Central memory CD8-positive, alpha-beta T cell (primary cell): ENCODE measurements at regions not wholly inside any gene's neighbourhood (a gene's known extent, or its start where the extent isn't known, plus 50 kb on each side); places are given as distances from the start of the nearest gene placed in this dataset.

Source experiments
- ATAC-seq: fragments of 150-1000 bp; cut with Tn5 transposase; replicated peaks from 2 replicates; pipeline ENCODE4 v1.10.0; 2022; ENCODE audit warnings: mild to moderate bottlenecking, moderate FRiP score, moderate number of reproducible peaks; ENCODE audit not compliant: poor library complexity, severe bottlenecking; ENCODE audit errors: extremely low read depth
- DNase-seq, 2 donors: peaks; one replicate each; pipeline ENCODE4 v3.0.0; 2021; ENCODE audit warnings: low spot score in 2 of 2
- H3K27ac Mint-ChIP-seq: one replicate; pipeline ENCODE4 v1.8.0; 2022; ENCODE audit warnings: low read depth, mild to moderate bottlenecking, moderate library complexity, mixed read lengths
- H3K27me3 Mint-ChIP-seq: one replicate; pipeline ENCODE4 v1.8.0; 2022; ENCODE audit warnings: mixed read lengths
- H3K36me3 Mint-ChIP-seq: one replicate; pipeline ENCODE4 v1.8.0; 2022; ENCODE audit warnings: mild to moderate bottlenecking, moderate library complexity, mixed read lengths; ENCODE audit not compliant: insufficient read depth
- H3K4me1 Mint-ChIP-seq: one replicate; pipeline ENCODE4 v1.8.0; 2022; ENCODE audit warnings: mixed read lengths
- H3K4me3 Mint-ChIP-seq: one replicate; pipeline ENCODE4 v1.8.0; 2022; ENCODE audit warnings: mild to moderate bottlenecking, moderate library complexity, mixed read lengths
- H3K9me3 Mint-ChIP-seq: one replicate; pipeline ENCODE4 v1.8.0; 2022; ENCODE audit warnings: mixed read lengths

GRCh38 chr2:139079311-139079710 lies 299.1 kb upstream of the NXPH2 start:
- Mint-ChIP-seq H3K4me3 (no peak overlapping the region), H3K36me3 (no peaks in the 10 kb centered on the region), H3K27me3 (no peaks in the 10 kb centered on the region), H3K27ac (no peak overlapping the region), H3K9me3 (peaks cover 5% of the 10 kb centered on the region), H3K4me1 (no peaks in the 10 kb centered on the region)
- no peak for DNase-seq
- no peak for ATAC-seq

DNA sequence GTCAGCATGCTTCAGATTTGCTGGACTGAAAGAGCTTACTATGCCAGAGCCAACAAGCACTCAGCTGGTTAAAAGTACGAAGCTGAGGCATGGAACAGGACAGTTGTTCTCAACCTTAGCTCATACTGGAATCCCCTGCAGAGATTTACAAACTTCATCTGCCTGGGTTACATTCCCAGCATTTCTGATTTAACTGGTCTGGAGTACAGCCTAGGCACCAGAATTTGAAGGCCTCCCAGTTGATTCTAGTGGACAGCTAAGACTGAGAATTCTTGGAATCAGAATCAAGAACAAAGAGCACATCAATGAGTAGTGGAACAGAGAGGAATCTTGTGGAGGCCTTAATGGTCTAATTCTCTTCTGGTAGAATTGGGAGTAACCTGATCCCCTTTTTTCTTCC lies 298.2 kb upstream of the NXPH2 start:
- DNase-seq (no peak), ATAC-seq (no peak)
- Mint-ChIP-seq H3K27me3 (no peaks in the 10 kb centered on the region), H3K9me3 (peaks cover 5% of the 10 kb centered on the region), H3K27ac (no peak overlapping the region), H3K4me3 (no peak overlapping the region), H3K36me3 (no peaks in the 10 kb centered on the region), H3K4me1 (no peaks in the 10 kb centered on the region)

DNA sequence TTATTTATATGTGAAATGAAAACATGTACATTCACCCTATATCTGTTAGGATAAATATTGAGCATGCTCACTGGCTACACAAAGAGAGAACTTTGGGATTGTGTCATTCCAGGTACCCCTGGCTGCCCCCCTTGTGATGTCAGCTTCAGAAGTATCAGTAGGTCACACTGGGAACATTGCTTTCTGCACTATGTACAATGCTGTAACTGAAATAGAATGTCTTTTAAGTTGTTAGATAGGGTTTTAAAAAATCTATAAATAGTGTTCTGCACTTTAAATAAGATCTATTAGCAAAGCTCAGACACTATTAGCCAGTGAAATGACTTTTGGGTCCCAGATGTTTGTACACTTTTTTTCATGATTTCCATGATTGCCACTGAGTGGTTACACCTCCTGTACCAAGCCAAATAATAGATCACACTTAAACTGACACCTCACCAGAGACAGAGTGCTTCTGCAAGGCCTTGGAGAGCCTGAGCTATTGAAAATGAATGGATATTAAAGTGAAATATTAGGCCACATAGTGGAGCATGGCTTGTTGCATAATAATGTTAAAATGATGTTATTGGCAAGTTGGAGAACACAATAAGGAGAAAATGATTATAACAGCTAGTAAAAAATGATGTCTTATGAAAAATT lies 297.0 kb upstream of the NXPH2 start:
- DNase-seq, result no peak
- Mint-ChIP-seq H3K9me3 (peaks cover 5% of the 10 kb centered on the region), H3K36me3 (no peaks in the 10 kb centered on the region), H3K27me3 (no peaks in the 10 kb centered on the region), H3K4me1 (no peaks in the 10 kb centered on the region), H3K27ac (no peak overlapping the region), H3K4me3 (no peak overlapping the region)
- ATAC-seq, result no peak

GRCh38 chr2:139067874-139068273 lies 287.7 kb upstream of the NXPH2 start:
- DNase-seq (no peak), ATAC-seq (no peak)
- H3K4me3 Mint-ChIP-seq, result no peak overlapping the region
- no peaks in the 10 kb centered on the region for H3K27me3 Mint-ChIP-seq
- peaks cover 28% of the 10 kb centered on the region for H3K9me3 Mint-ChIP-seq
- no peaks in the 10 kb centered on the region for H3K4me1 Mint-ChIP-seq
- no peak overlapping the region for H3K27ac Mint-ChIP-seq
- no peaks in the 10 kb centered on the region for H3K36me3 Mint-ChIP-seq

GRCh38 chr2:139067072-139067471 lies 286.9 kb upstream of the NXPH2 start:
- DNase-seq (no peak), ATAC-seq (no peak)
- Mint-ChIP-seq H3K4me1 (no peaks in the 10 kb centered on the region), H3K36me3 (no peaks in the 10 kb centered on the region), H3K4me3 (no peak overlapping the region), H3K27me3 (no peaks in the 10 kb centered on the region), H3K9me3 (peaks cover 34% of the 10 kb centered on the region), H3K27ac (no peak overlapping the region)

DNA sequence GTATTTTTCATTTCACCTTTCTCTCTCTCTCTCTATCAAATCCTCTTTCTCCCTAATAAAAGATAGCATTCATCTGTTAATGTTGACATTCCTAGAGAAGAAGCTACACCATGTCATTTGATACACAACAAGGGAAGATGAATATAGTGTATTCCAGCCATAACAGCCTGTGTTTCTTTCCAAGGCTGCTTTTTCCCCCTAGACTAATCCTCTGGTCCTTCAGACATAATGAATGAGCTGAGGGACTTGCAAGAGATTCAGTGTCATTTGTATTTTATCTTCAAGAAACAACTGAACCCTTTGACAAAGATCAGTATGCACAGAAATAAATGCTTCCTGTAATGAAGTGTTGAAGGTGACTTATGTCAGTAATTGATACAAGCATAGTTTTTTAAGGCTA lies 284.0 kb upstream of the NXPH2 start:
- no peak for DNase-seq
- no peak for ATAC-seq
- Mint-ChIP-seq H3K36me3 (no peaks in the 10 kb centered on the region), H3K4me1 (no peaks in the 10 kb centered on the region), H3K9me3 (peaks cover 29% of the 10 kb centered on the region), H3K27me3 (no peaks in the 10 kb centered on the region), H3K27ac (no peak overlapping the region), H3K4me3 (no peak overlapping the region)

GRCh38 chr2:139059617-139060016 lies 279.4 kb upstream of the NXPH2 start:
- H3K9me3 Mint-ChIP-seq, result peaks cover 20% of the 10 kb centered on the region
- H3K4me1 Mint-ChIP-seq, result no peaks in the 10 kb centered on the region
- no peaks in the 10 kb centered on the region for H3K36me3 Mint-ChIP-seq
- H3K4me3 Mint-ChIP-seq, result no peak overlapping the region
- DNase-seq (no peak), ATAC-seq (no peak)
- no peaks in the 10 kb centered on the region for H3K27me3 Mint-ChIP-seq
- no peak overlapping the region for H3K27ac Mint-ChIP-seq

- Mint-ChIP-seq H3K4me3 (no peak overlapping the region), H3K36me3 (no peaks in the 10 kb centered on the region), H3K9me3 (peaks cover 10% of the 10 kb centered on the region), H3K4me1 (no peaks in the 10 kb centered on the region), H3K27ac (no peak overlapping the region), H3K27me3 (no peaks in the 10 kb centered on the region)
- no peak for ATAC-seq
- no peak for DNase-seq
Observed at GRCh38 chr2:139055202-139055601, 275.0 kb upstream of the NXPH2 start.

DNA sequence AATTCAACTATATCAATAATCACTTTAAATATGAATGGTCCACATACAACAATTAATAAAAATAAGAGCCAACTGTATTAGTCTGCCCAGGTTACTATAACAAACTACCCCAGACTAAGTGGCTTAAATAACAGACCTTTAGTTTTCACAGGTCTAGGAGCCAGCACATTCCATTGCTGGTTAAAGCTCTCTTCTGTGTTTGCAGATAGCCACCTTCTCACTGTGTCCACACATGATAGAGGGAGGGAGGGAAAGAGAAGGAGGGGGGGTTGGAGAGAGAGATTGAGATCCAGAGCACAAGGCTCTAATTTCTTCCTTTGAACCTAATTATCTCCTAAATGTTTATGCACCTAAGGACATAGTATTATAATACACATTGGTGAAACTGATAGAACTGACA lies 267.8 kb upstream of the NXPH2 start:
- ATAC-seq, result no peak
- DNase-seq, result no peak
- Mint-ChIP-seq H3K27me3 (no peaks in the 10 kb centered on the region), H3K36me3 (no peaks in the 10 kb centered on the region), H3K4me3 (no peak overlapping the region), H3K4me1 (no peaks in the 10 kb centered on the region), H3K27ac (no peak overlapping the region), H3K9me3 (peaks cover 25% of the 10 kb centered on the region)

- H3K36me3 Mint-ChIP-seq, result no peaks in the 10 kb centered on the region
- no peak for DNase-seq
- no peak for ATAC-seq
- no peaks in the 10 kb centered on the region for H3K4me1 Mint-ChIP-seq
- no peak overlapping the region for H3K4me3 Mint-ChIP-seq
- H3K9me3 Mint-ChIP-seq, result peaks cover 28% of the 10 kb centered on the region
- H3K27ac Mint-ChIP-seq, result no peak overlapping the region
- H3K27me3 Mint-ChIP-seq, result no peaks in the 10 kb centered on the region
Observed at GRCh38 chr2:139045524-139045923, 265.3 kb upstream of the NXPH2 start.

GRCh38 chr2:139034064-139034463 lies 253.9 kb upstream of the NXPH2 start:
- ATAC-seq, result no peak
- DNase-seq, result no peak
- Mint-ChIP-seq H3K4me1 (no peaks in the 10 kb centered on the region), H3K27ac (no peak overlapping the region), H3K36me3 (no peaks in the 10 kb centered on the region), H3K4me3 (no peak overlapping the region), H3K9me3 (peaks cover 14% of the 10 kb centered on the region), H3K27me3 (no peaks in the 10 kb centered on the region)

DNA sequence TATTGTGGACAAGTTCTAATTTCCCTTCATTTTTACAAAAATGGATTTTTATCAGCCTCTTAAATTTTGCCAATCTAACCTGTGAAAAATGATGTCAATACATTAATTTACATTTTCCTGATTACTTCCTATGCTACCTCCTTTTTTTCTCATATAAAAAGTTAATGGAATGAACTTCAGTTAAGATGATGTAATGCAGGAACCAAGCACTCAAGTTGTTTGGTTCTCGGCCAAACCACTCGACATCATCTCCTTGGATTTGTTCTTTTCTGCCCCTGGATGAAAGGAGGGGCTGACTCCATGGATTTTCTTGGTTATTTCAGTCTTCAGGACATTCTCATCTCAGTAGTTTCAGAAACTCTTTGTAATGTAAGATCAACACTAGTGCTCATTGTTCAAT lies 253.1 kb upstream of the NXPH2 start:
- peaks cover 14% of the 10 kb centered on the region for H3K9me3 Mint-ChIP-seq
- ATAC-seq (no peak), DNase-seq (no peak)
- no peaks in the 10 kb centered on the region for H3K4me1 Mint-ChIP-seq
- no peaks in the 10 kb centered on the region for H3K27me3 Mint-ChIP-seq
- no peak overlapping the region for H3K27ac Mint-ChIP-seq
- no peaks in the 10 kb centered on the region for H3K36me3 Mint-ChIP-seq
- H3K4me3 Mint-ChIP-seq, result no peak overlapping the region

GRCh38 chr2:139031722-139032121 lies 251.5 kb upstream of the NXPH2 start:
- ATAC-seq (no peak), DNase-seq (no peak)
- no peaks in the 10 kb centered on the region for H3K27me3 Mint-ChIP-seq
- peaks cover 12% of the 10 kb centered on the region for H3K9me3 Mint-ChIP-seq
- H3K4me3 Mint-ChIP-seq, result no peak overlapping the region
- H3K4me1 Mint-ChIP-seq, result no peaks in the 10 kb centered on the region
- no peak overlapping the region for H3K27ac Mint-ChIP-seq
- H3K36me3 Mint-ChIP-seq, result no peaks in the 10 kb centered on the region

DNA sequence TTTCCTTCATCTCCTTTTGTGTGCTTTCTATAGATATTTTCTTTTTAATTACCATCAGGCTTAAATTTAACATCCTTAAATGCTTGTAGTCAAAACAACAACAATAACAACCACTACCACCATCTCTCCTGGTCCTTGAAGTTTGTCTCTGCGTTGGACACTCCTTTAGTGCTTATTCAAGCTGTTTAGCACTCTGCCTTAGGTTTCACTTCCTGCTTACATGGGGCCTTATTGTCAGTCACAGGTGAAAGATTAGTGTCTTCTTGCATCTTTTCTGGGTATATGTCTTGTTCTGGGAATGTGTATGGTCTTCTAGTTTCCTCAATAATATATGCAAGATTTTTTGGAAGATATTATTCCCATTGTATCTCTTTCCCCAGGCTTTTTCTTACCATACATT lies 240.1 kb upstream of the NXPH2 start:
- Mint-ChIP-seq H3K27me3 (no peaks in the 10 kb centered on the region), H3K27ac (no peak overlapping the region), H3K36me3 (peaks cover 2% of the 10 kb centered on the region), H3K4me1 (no peaks in the 10 kb centered on the region), H3K9me3 (peaks cover 38% of the 10 kb centered on the region), H3K4me3 (no peak overlapping the region)
- ATAC-seq (no peak), DNase-seq (no peak)
